Midbrain (tissue), 1 donor: ENCODE measurements at regions not wholly inside any gene's neighbourhood (a gene's known extent, or its start where the extent isn't known, plus 50 kb on each side); places are given as distances from the start of the nearest gene placed in this dataset.
A peak's percentile ranks its signal among the peaks of the same experiment; 100 is the strongest.
"Not testable (repeated sequence)": the region's sequence is repeated elsewhere in the genome, so short reads cannot be mapped to it uniquely, and the experiment has no call there.

Experiments used
- DNase-seq: peaks from one replicate; lab custom pipeline; 2025; lab: John Stamatoyannopoulos, UW

DNA sequence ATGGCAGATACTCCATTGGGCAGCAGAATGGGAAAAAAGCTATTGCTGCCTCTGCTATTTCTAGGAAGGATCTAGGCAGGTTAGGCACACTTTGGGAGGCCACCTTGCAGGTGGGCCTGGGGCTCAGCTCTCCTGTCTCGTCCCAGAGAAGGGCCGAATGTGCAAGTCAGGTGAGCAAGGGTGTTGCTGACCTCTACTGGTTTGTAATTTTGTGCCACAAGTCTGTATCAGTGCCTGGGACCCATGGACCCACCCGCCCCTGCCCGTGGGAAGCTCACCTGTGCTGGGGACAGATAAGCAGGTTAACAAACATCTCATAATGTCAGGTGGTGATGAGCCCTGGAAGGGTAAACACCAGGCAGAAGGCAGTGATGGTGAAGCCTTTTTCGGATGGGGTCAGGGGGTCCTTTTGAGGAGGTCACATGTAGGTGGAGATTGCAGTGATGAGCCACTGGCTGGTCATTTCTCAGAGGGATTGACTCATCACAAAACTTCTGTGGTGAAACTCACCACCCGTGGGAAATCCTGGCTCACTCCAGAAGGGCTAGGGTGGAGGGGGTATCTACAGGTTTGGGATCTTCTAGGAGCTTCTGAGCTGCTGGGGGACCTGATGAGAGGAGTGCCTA lies 161.3 kb downstream of the KLF13 start:
- DNase-seq: no peak

DNA sequence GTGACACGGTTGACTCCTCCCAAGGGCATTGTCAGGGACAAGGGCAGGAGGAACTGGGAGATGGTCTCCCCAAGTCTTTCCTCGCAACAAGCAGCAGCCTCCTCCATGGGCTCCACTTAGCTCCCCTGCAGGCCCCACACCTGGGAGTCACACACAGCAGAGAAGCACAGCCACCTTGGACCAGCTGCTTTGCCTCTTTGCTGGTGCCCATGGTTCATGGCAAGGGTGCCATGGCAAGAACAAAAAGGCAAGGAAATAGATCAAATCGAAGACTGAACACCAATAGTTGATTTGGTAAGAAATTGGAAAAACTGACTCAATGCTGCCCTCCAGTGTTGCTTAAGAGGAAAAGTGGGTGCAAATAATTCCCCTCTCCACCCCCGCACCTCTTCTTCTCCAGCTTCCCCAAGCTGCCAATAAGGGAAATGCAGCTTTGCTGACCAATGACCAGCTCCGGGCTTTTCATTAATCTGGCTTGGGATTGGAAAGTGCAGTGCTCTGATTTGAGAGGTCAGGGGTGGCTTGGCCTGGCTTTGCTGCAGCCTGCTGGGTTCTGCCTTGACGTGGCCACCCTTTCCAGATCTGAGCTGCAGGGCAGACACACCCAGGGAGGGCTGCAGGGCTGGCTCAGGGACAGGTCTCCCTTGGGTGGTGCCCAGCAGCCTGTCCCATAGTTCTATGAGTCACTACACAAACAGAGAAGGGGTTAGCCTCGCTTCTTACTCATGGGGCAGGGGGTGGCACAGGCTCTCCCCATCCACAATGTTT lies 162.0 kb downstream of the KLF13 start:
- DNase-seq: peak; percentile 71

DNA sequence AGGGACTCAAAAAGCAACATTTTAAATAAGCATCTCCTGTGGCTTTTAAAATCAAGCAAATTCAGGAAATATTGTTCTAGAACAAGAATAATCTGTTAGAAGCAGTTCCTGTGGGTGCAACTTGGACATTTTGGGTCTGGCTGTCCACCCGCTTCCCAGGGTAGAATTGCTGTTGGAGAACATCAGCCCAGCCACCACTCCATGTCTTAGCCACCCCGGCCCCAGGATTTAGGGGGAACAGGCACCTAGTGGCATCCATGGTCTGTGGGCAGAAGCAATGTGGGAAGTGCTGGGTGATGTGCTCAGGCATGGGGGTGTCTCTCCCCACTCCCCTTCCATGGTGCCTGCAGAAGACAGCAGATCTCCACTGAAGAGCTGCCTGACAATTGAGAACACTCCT lies 162.6 kb downstream of the KLF13 start:
- no peak for DNase-seq

DNA sequence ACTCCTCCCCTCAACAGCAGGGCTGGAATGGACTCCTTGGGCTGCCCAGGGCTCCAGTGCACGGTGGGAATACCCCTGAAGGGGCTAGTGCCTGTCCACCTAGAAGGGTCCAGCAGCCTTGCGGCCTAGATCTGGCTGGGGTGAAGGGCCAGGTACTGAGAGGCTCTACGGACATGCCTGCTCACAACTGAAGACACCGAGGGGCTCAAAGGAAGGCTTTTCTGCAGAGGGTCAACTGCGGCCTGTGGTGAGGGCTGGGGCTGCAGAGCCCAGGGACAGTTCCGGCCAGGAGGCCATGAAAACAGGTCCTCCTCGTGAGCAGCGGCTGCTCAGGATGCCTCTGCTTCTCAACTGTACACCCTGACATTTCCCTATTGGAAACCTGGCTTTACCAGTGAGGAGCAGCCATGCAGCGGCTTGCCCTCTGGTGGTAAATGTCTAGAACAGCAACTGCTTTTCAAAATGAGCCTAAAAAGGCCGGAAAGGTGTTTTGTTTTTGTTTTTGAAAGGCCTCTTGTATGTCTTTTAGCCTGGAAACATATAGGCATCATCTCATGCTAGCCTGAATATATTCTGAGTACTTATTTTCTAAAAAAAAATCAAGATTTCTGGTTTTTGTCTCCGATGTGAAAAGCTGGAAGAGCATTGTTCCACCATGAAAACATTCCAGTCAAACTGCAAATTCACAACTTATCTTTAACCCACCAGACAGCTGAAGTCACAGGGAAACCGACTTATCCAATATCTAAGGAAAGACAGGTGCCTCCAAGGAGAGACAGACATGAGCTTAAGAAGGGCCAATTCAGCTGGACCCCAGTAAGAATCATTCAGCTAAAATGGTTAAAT lies 163.4 kb downstream of the KLF13 start:
- DNase-seq: peak; percentile 45

DNA sequence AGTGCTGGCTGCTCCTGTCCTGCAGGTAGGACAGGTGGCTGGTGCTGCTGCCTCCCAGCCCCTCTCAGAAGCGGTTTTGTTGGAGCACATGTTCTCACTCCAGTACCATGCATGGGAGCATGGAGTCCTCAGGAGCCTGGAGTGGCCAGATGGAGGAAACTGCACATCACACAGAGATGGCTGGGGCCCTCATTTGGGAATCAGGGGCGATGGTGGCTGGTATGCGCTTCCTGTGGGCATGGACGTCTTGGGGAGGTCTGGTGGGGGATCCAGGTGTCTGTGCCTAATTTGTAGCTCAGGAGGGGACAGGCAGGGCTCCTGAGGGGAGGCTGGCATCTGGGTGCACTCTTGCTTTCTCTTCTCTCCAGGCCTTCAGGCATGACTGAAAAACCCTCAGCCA lies 168.2 kb downstream of the KLF13 start:
- DNase-seq: no peak

DNA sequence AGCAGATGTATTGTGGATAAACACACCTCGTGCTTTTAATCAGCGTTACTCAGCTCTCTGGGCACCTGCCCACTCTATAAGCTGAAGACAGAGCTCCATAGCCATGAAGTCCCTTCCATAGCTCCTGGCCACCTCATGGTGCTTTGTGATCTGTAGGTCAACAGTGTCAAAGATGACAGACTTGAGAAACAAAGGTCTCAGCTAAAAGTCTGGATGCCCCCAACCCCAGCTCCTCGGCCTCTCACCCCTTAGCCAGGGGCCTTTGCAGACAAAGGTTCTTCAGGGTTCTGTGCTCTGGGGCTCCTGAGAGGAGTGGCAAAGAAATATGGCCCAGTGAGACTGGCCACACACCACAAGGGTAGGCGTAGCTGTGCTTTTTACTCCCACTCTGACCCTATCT lies 168.6 kb downstream of the KLF13 start:
- no peak for DNase-seq

DNA sequence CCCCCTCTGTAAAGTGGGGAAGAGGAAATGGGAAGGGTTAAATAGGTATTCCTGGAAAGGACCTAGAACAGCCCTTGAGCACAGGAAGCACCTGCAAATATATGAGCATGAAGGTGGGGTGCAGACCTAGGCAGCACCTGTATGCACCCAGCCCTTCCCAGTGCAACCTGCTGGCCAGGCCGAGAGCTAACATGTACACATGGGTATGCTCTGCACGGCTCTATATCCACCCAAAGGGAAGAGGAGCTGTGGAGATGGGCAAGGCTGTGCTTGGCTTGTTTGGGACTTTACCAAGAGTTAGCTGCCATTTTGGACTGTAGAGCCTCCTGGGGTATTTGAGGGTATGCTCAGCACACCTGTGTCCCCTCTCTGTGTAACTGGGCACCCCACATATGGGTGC lies 171.2 kb downstream of the KLF13 start:
- DNase-seq: no peak

DNA sequence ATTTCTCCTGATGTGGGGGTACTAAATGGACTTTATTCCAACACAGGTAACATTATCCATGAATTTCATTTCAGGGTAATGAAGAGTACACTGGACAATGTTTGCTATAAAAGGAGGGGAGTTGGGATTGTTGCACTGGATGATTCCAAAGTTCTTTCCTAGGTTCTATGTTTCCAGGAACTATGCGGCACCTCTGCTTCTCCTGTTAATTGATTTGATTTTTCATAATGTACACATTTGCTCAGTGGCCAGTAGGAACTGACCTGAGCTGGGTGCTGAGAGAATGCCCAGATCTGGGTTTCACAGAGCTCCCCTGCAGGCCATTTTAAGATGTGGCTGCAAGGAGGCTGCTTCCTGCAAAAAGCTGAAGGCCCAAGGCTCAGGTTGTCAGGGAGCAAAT lies 171.7 kb downstream of the KLF13 start:
- DNase-seq: no peak

DNA sequence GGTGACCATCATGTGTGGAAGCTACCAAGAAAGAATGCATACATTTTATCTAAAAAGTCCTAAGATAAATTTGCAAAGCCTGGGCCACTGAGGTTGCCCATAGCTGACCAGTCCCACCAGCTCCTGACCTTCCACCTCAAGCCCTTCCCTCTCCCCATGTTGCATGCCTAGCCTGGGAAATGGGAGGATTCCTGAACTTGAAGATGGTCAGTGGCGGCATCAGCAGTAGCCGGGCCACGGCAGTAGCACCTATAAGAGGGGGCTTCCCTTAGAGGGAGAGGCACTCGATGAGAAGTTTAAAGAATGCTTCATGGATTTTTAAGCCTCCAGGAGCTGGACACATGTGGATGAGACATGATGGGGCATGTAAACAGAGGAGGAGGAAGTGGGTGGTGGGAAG lies 172.1 kb downstream of the KLF13 start:
- no peak for DNase-seq

DNA sequence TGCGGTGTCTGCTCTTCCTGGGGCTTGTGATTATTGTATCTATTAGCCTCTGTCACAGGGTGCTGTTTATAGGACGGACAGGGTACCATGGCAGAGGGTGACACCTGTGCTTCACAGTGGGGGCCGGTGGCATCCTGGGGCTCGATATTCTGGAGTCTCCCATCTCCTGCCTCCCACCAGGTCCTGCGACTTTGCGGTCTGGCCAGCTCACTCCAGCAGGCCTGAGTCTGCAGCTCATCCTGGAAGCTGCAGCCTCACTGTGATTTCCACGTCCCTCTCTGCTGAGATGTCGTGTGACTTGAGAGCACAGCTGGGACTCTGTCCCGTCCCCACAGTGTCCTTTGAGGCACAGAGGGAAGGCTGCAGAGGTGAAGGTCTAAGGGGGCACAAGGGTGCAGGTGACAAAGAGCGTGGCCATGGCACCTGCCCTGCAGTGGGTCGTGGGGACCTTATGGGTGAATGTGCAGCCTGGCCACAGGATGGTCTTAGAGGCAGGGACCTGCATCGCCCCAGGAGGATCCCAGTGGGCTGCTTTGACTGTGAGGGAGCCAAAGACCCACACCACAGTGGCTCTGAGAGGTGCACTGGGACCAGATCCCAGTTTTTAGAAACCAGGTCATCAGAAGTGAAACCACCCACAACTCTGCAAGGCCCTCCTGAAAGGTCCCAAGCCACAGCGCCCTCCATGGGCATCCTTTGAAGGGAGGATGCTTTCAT lies 172.8 kb downstream of the KLF13 start:
- DNase-seq: no peak

DNA sequence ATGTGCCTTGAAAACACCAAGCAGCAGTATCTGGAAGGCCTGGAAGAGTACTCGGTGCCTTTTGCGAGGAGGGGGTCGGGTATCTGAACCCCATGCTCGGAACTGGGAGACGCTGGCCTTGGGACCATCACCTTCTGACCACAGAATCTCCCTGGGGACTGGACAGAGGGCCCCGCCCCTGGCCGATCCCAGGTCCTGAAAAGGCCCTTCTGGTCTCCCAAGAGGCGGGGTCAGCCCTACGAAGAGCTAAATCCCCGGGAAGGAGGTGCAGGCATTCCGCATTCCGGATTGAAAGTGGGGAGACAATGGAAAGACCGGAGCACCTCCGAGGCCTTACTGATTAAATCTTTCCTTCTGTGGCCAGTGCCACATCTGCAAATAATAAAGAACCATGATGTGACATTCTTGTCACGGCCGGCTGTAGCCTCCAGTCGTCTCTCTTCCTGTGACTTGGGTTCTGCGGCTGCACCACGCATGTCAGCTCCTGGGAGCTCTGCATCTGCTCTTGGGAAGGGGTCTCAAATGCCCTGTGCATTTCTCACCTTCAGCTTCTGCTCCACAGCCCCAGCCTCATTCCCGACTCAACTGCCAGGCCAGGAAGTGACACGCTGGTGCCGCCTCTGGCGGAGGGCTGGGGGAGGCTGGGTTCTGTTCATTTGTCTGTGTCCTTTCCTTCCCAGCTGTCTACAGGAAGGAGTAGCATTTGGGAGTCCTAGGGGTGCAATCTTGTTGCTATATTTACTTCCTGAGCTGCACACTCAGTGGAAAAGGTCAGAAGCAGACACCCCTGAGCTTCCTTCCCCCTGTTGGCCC lies 173.5 kb downstream of the KLF13 start:
- no peak for DNase-seq

DNA sequence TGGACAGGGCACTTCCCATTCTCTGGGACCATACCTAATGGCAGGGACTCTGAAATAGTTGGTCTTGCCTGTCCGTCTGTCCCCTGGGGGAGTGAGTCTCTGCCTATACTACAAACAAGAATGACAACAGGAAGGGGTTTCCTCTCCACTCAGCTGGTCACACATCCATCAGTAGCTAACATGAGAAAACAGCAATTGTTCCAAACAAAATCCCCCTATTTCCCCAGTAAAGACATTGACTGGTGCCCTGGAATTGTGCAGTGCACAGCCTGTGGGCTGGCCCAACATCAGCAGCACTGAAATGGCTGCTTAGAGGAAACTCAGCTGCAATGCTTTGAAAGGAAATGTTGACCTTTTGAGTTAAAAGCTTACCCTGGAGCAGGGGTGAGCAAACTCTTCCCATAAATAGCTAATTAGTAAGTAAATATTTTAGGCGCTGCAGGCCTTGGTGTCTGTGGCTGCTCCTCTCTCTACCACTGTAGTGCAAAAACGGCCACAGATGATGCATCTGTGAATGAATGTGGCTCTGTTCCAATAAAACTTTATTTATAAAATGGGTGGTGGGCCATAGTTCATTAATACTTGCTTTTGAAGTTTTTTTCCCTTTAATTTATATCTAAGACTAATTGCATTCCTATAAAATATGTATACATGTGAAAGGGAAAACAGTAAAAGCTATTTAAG lies 174.3 kb downstream of the KLF13 start:
- no peak for DNase-seq

DNA sequence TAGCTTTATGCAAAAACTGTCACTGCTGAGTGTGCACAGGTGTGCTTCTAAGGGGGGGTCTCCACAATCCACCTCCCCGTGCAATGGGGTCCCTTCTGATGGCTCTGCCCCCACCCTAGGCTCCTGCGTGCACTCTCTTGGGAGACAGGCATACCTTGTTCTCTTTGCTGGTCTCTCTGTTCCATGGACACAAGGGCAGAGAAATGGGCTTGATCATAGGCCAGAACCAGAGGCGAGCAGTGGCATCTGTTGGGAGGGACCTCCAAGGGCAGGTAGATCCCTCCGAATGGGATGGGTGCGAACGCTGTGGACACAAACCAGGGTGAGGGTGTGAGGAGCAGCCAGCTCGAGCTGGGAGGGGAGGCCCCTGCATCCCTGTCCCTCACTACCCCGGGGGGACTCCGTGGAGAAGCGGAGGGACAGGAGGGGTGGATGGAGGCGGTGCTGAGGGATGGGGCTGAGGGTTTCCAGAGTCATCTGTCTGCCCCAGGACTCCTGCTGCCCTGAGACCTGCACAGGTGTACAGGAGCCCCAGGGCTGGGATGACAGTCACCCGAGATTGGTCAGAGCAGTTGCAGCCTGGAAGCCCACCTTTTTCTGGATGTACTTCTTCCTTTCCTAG lies 175.0 kb downstream of the KLF13 start:
- no peak for DNase-seq

DNA sequence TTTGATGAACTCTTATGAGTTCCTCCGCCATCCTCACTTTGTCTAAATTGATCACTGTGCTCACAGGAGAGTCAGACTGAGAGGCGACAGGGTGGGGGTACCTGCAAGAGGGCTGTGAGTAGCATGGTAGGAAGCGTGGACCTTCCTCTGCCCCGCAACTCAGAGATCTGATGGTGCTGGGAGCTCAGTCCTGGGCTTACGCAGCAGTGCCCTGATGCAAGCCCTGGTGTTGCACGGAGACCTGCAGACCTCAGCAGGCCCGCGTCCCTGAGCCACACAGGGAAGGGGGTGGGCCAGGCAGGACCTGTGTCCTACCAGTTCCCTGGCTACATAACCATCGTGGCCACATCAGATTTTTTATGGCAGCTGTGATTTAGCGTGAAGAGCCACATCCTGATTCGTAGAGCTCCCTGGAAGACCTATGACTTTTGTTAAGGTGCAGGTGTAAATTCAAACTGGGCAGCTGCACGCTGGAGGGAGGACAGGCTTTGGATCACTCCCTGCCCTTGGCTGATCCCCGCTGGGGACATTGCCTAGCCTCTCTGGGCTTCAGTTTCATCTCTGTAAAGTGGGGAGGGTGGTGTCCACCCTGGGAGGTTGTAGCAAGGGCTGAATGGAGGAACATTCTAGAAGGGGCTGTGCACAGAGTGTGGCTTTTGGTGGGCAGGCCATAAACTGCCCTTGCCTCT lies 176.1 kb downstream of the KLF13 start:
- no peak for DNase-seq

DNA sequence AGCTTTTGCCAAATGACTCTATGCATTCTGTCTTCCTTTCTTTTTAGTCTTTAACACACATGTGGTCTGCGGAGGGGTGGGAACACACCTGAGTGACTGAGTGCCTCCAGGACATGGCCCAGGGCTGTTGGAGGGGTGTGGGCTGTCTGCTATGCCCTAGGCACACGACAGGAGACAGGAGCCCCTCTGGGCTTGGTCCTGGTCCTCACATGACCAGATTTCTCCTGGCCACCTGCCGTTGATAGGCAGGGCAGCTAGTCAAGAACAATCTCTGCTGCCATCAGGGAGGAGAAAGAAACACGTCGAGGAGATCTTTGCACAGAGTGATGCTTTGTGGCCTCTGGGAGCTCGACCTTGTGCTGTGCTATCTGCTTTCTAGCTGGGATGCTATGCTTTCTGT lies 176.6 kb downstream of the KLF13 start:
- no peak for DNase-seq

DNA sequence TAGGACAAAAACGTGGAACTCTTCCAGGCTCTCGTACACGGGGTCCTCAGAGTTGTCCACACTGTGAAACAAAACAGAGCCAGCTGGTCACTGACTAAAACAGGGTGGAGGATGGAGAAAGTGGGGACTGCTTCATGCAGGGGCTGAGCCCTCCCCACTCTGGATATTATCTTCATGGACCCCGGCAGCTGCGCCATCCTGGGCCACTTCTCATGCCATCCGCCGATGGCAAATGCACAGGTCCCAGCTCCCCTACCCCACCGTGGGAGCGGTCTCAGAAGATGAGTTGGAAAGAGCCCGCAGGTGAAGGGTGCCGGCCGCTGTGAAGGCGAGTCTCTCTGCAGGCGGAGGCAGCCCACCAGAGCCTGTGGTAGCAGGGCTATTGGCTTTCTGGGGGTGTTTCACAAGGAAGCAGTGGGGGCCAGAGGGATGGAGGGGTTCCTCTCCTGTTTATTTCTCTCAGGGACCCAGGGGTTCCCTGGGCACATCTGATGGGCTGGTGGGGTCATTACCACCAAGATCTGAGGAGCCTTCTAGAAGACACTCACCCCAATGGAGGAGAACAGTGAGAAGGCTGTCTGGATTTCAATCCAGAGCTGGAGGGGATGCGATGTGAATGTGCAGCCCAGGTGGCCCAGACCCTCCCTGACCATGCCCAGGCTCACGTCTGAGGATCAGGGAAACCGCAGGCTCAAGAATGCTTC lies 177.3 kb downstream of the KLF13 start:
- DNase-seq: no peak

DNA sequence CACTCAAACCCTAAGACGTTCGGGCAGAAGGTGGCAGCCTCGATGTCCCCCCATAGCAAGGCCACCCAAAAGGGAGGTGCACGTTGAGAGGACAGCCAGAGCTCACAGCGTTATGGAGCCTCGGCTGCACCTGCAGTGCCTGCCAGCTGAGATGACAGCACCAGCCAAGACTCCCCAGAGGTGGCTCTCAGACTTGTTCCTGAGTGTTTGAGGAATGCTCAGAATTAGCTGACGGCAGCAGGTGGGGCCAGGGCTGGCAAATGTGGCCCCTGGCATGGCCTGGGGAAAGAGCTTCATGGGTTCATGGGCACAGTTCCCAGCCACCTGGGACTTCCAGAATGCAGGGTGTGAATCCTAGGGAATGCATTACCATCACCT lies 177.8 kb downstream of the KLF13 start:
- DNase-seq: no peak

DNA sequence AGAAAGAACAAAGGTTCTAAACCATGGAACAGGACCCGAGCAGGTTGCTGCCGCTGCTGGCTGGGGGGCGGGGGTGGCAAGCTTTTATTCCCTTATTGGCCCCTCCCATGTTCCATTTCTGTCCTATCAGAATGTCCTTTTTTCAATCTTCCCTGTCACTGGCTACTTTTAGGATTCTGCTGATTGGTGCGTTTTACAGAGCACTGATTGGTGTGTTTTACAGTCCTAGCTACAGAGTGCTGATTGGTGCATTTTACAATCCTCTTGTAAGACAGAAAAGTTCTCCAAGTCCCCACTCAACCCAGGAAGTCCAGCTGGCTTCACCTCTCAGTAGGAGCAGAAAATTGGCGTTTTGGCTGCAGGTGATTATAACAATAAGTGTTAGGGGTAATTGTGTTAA lies 180.9 kb downstream of the KLF13 start:
- DNase-seq: not testable (repeated sequence)

DNA sequence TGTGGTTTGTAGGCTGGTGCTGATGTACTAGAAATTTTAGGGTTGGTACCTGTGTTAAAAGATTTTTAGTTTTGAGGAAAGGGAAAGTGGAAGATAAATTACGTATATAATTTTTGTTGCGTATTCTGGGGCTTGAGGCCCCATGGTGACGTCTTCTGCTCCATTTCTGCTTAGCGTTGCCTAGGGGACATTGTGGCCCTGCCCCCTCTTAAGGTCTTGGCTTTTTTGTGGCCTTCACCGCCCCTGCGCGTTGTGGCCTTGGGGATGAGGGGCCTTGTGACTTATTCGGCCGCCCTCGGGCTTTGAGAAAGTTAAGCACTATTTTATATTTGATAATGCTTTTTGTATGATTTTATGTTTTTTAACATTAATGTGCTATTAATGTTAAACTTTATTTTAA lies 182.0 kb downstream of the KLF13 start:
- no peak for DNase-seq
